NB4 (cell line): ENCODE measurements at regions not wholly inside any gene's neighbourhood (a gene's known extent, or its start where the extent isn't known, plus 50 kb on each side); places are given as distances from the start of the nearest gene placed in this dataset.

ENCODE experiments used
- DNase-seq: peaks from one replicate; pipeline ENCODE4 v3.0.0; 2010; ENCODE audit warnings: low read depth
- H3K4me3 ChIP-seq: one replicate; pipeline ENCODE4 v1.5.1; 2011; ENCODE audit warnings: mild to moderate bottlenecking, low read depth, low read length, moderate library complexity
- CTCF ChIP-seq: IDR thresholded peaks from one replicate; pipeline ENCODE4 v1.5.1; 2012; ENCODE audit warnings: low read depth, low read length
- MAX ChIP-seq: IDR thresholded peaks from 2 replicates; pipeline ENCODE4 v1.6.1; 2011; ENCODE audit warnings: low read depth, low read length
- MYC ChIP-seq: IDR thresholded peaks from 2 replicates; pipeline ENCODE4 v1.6.1; 2011; ENCODE audit warnings: low read depth, low read length
- POLR2A ChIP-seq: IDR thresholded peaks from 2 replicates; pipeline ENCODE4 v1.6.1; 2011; ENCODE audit warnings: mild to moderate bottlenecking; ENCODE audit not compliant: insufficient read length; ENCODE audit errors: extremely low read depth

- no peak overlapping the region for H3K4me3 ChIP-seq
- no peak for DNase-seq
- TF ChIP-seq MAX (no peak), MYC (no peak), CTCF (no peak), POLR2A (no peak)
Measured at GRCh38 chr3:176568189-176568588, 629.1 kb downstream of the TBL1XR1 start.

- no peak overlapping the region for H3K4me3 ChIP-seq
- DNase-seq: no peak
- no peak for TF ChIP-seq POLR2A
- no peak for TF ChIP-seq CTCF
- TF ChIP-seq MYC: no peak
- TF ChIP-seq MAX: no peak
Measured at GRCh38 chr3:176566757-176567156, 630.5 kb downstream of the TBL1XR1 start.

GRCh38 chr3:176562331-176562730, 635.0 kb downstream of the TBL1XR1 start:
- TF ChIP-seq MAX (no peak), MYC (no peak), CTCF (no peak), POLR2A (no peak)
- no peak for DNase-seq
- H3K4me3 ChIP-seq: no peak overlapping the region

- H3K4me3 ChIP-seq: no peak overlapping the region
- TF ChIP-seq MAX (no peak), POLR2A (no peak), MYC (no peak), CTCF (no peak)
- DNase-seq: no peak
Measured at GRCh38 chr3:176561826-176562225, 635.5 kb downstream of the TBL1XR1 start.

- no peak overlapping the region for H3K4me3 ChIP-seq
- DNase-seq: no peak
- TF ChIP-seq MYC (no peak), POLR2A (no peak), CTCF (no peak), MAX (no peak)
Measured at GRCh38 chr3:176554791-176555654, 642.3 kb downstream of the TBL1XR1 start.
